SK-N-SH treated with all-trans-retinoic acid at 6 μM for 48 hours (cell line): ENCODE measurements at regions not wholly inside any gene's neighbourhood (a gene's known extent, or its start where the extent isn't known, plus 50 kb on each side); places are given as distances from the start of the nearest gene placed in this dataset.

Source experiments
- CSRNP3 ChIP-seq: fragments of 250-450 bp; sonication (Bioruptor Pico); IDR thresholded peaks from 2 replicates; pipeline ENCODE4 v1.5.1; 2021; ENCODE audit warnings: mild to moderate bottlenecking, moderate library complexity
- PATZ1 ChIP-seq: fragments of 250-450 bp; sonication (Bioruptor Pico); IDR thresholded peaks from 2 replicates; pipeline ENCODE4 v1.8.0; 2020; ENCODE audit warnings: mild to moderate bottlenecking, moderate library complexity, borderline replicate concordance
- SNAI2 ChIP-seq: fragments of 250-450 bp; sonication (Bioruptor Pico); IDR thresholded peaks from 2 replicates; pipeline ENCODE4 v1.5.0; 2020; ENCODE audit warnings: mild to moderate bottlenecking, moderate library complexity
- TOX ChIP-seq: fragments of 250-450 bp; sonication (Bioruptor Pico); IDR thresholded peaks from 2 replicates; pipeline ENCODE4 v1.8.0; 2021; ENCODE audit warnings: mild to moderate bottlenecking, moderate library complexity, borderline replicate concordance
- TSHZ2 ChIP-seq: fragments of 250-450 bp; sonication (Bioruptor Pico); IDR thresholded peaks from 2 replicates; pipeline ENCODE4 v1.5.0; 2020; ENCODE audit warnings: mild to moderate bottlenecking, moderate library complexity
- ZFP30 ChIP-seq: fragments of 450-650 bp; formaldehyde crosslinking; IDR thresholded peaks from 2 replicates; pipeline ENCODE4 v1.5.0; 2022; ENCODE audit warnings: mild to moderate bottlenecking, moderate library complexity
- ZNF70 ChIP-seq: fragments of 450-650 bp; formaldehyde crosslinking; IDR thresholded peaks from 2 replicates; pipeline ENCODE4 v1.5.0; 2020; ENCODE audit warnings: mild to moderate bottlenecking, moderate library complexity

GRCh38 chr4:84312426-84313012 is 186.6 kb downstream of the NKX6-1 start:
- no peak for TF ChIP-seq ZFP30 (CRISPR knock-in tag)
- TF ChIP-seq PATZ1 (CRISPR knock-in tag) = no peak
- no peak for TF ChIP-seq SNAI2 (CRISPR knock-in tag)
- no peak for TF ChIP-seq ZNF70
- no peak for TF ChIP-seq CSRNP3 (CRISPR knock-in tag)
- no peak for TF ChIP-seq TOX (CRISPR knock-in tag)
- no peak for TF ChIP-seq TSHZ2 (CRISPR knock-in tag)
